Activated CD8-positive, alpha-beta T cell treated with anti-CD3 and anti-CD28 coated beads for 36 hours (primary cell): ENCODE measurements at regions not wholly inside any gene's neighbourhood (a gene's known extent, or its start where the extent isn't known, plus 50 kb on each side); places are given as distances from the start of the nearest gene placed in this dataset.

Source experiments
- ATAC-seq: fragments of 200-7000 bp; cut with Tn5 transposase; one replicate; pipeline ENCODE4 v1.10.0; 2021; ENCODE audit warnings: mild to moderate bottlenecking, moderate library complexity
- CTCF ChIA-PET: fragments of 350-600 bp; sonication (Branson Sonifier 250); formaldehyde crosslinking; loops from one replicate; lab custom pipeline; 2021; ENCODE audit warnings: antibody characterized with exemption; lab: Charles Lee
- POLR2A ChIA-PET: fragments of 350-600 bp; sonication (Branson Sonifier 250); formaldehyde crosslinking; loops from one replicate; lab custom pipeline; 2021; ENCODE audit warnings: antibody characterized with exemption; lab: Charles Lee
- DNase-seq: peaks from one replicate; pipeline ENCODE4 v3.0.0-alpha.2; 2020
- H3K27ac Mint-ChIP-seq: one replicate; pipeline ENCODE4 v1.8.0; 2021; ENCODE audit warnings: mild to moderate bottlenecking, mixed read lengths
- H3K27me3 Mint-ChIP-seq: one replicate; pipeline ENCODE4 v1.8.0; 2021; ENCODE audit warnings: mixed read lengths
- H3K36me3 Mint-ChIP-seq: one replicate; pipeline ENCODE4 v1.8.0; 2021; ENCODE audit warnings: low read depth, mixed read lengths
- H3K4me1 Mint-ChIP-seq: one replicate; pipeline ENCODE4 v1.8.0; 2021; ENCODE audit warnings: low read depth, mixed read lengths
- H3K4me3 Mint-ChIP-seq: one replicate; pipeline ENCODE4 v1.8.0; 2021; ENCODE audit warnings: mild to moderate bottlenecking, moderate library complexity, mixed read lengths
- H3K9me3 Mint-ChIP-seq: one replicate; pipeline ENCODE4 v1.8.0; 2021; ENCODE audit warnings: mixed read lengths
- intact Hi-C: fragments of 100-400 bp; cut with micrococcal nuclease; formaldehyde crosslinking; loops from one replicate; pipeline ENCODE4 v1.10.0; 2022
- TF ChIP-seq, protein P1 (sequence below): fragments of 200-600 bp; IDR thresholded peaks from one replicate; pipeline ENCODE4 v1.8.0; 2022; ENCODE audit warnings: antibody characterized with exemption, mild to moderate bottlenecking

DNA sequence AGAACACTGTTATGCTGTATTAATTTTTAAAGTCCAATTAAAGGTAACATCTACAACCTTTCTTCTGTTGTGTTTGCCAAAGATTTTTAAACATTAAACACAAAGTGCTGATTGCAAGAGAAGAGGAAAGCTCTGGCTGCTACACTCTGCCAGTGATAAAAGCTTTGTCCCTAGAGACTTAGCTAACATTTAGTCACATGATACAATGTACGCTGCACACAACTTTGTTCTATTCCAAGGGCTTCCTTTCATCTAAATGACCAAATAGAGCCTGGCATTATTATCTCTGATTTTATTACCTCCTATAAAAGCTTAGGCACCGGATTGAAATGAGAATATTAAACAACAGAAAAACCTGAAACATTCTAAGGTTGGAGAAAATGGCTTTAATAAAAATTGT lies 388.7 kb upstream of the PMFBP1 start:
- intact Hi-C loops: no loop called here
- Mint-ChIP-seq H3K4me1 (no peaks in the 10 kb centered on the region), H3K27ac (no peak overlapping the region), H3K27me3 (no peaks in the 10 kb centered on the region), H3K9me3 (no peaks in the 10 kb centered on the region), H3K36me3 (no peaks in the 10 kb centered on the region), H3K4me3 (no peak overlapping the region)
- no peak for ATAC-seq
- ChIA-PET CTCF (no interaction called here), POLR2A (no interaction called here)
- DNase-seq: no peak
- TF ChIP-seq, protein P1, sequence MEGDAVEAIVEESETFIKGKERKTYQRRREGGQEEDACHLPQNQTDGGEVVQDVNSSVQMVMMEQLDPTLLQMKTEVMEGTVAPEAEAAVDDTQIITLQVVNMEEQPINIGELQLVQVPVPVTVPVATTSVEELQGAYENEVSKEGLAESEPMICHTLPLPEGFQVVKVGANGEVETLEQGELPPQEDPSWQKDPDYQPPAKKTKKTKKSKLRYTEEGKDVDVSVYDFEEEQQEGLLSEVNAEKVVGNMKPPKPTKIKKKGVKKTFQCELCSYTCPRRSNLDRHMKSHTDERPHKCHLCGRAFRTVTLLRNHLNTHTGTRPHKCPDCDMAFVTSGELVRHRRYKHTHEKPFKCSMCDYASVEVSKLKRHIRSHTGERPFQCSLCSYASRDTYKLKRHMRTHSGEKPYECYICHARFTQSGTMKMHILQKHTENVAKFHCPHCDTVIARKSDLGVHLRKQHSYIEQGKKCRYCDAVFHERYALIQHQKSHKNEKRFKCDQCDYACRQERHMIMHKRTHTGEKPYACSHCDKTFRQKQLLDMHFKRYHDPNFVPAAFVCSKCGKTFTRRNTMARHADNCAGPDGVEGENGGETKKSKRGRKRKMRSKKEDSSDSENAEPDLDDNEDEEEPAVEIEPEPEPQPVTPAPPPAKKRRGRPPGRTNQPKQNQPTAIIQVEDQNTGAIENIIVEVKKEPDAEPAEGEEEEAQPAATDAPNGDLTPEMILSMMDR: no peak

DNA sequence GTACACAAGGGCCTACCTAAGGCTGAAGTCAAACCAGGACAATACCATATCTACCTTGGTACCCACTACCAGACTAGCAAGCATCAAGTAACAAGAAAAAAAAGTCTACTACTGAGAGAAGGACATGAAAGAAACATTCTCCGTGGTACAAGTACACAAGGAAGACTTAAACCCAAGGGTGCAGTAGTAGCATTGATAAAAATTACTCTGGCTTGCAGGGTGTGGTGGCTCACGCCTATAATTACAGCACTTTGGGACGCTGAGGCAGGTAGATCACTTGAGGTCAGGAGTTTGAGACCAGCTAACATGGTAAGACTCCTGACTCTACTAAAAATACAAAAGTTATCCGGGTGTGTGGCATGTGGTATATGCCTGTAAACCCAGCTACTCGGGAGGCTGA lies 386.5 kb upstream of the PMFBP1 start:
- intact Hi-C loops: no loop called here
- H3K9me3 Mint-ChIP-seq: no peaks in the 10 kb centered on the region
- CTCF ChIA-PET: no interaction called here

DNA sequence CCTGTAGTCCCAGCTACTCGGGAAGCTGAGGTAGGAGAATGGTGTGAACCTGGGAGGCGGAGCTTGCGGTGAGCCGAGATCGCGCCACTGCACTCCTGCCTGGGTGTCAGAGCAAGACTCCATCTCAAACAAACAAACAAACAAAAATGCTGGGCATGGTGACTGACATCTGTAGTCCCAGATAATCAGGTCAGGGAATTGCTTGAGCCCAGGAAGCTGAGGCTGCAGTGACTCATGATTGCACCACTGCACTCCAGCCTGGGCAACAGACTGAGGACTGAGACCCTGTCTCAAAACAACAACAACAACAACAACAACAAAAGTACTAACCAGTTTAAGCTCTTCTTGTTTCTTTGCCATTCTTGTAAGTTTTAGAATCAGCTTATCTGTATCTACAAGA lies 383.0 kb upstream of the PMFBP1 start:
- Mint-ChIP-seq H3K9me3 (peaks cover 2% of the 10 kb centered on the region), H3K36me3 (no peaks in the 10 kb centered on the region), H3K4me3 (no peak overlapping the region), H3K27me3 (no peaks in the 10 kb centered on the region), H3K4me1 (no peaks in the 10 kb centered on the region), H3K27ac (no peak overlapping the region)
- intact Hi-C loops: no loop called here
- ChIA-PET CTCF (no interaction called here), POLR2A (no interaction called here)
- DNase-seq: no peak
- TF ChIP-seq, protein P1: no peak
- ATAC-seq: no peak

More for the DNA sequence above, 386.5 kb upstream of the PMFBP1 start:
- POLR2A ChIA-PET: no interaction called here
- H3K27ac Mint-ChIP-seq: no peak overlapping the region
- no peak overlapping the region for H3K4me3 Mint-ChIP-seq
- no peak for DNase-seq
- TF ChIP-seq, protein P1: no peak
- H3K36me3 Mint-ChIP-seq: no peaks in the 10 kb centered on the region
- H3K27me3 Mint-ChIP-seq: no peaks in the 10 kb centered on the region
- H3K4me1 Mint-ChIP-seq: no peaks in the 10 kb centered on the region
- ATAC-seq: no peak

DNA sequence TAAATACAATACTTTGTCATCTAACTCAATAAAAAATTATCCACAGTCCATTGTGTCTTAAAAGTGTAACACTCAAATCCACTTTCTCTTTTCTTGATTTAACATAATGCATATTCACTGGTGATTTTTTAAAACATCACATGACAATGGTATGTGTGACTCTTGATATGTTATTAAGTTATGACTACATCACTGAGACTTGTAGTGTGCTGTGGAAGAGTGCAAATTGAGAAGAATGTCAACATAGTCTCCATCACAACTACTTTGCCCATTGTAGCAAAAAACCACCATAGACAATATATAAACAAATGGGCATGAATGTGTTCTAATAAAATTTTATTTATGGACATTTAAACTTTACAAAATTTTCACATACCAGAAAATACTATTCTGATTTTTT lies 380.7 kb upstream of the PMFBP1 start:
- no peaks in the 10 kb centered on the region for H3K27me3 Mint-ChIP-seq
- POLR2A ChIA-PET: no interaction called here
- no peak overlapping the region for H3K4me3 Mint-ChIP-seq
- TF ChIP-seq, protein P1: no peak
- no peaks in the 10 kb centered on the region for H3K4me1 Mint-ChIP-seq
- DNase-seq (no peak), ATAC-seq (no peak)
- intact Hi-C loops: no loop called here
- H3K36me3 Mint-ChIP-seq: peaks cover 6% of the 10 kb centered on the region
- no peak overlapping the region for H3K27ac Mint-ChIP-seq
- CTCF ChIA-PET: no interaction called here
- H3K9me3 Mint-ChIP-seq: peaks cover 5% of the 10 kb centered on the region

DNA sequence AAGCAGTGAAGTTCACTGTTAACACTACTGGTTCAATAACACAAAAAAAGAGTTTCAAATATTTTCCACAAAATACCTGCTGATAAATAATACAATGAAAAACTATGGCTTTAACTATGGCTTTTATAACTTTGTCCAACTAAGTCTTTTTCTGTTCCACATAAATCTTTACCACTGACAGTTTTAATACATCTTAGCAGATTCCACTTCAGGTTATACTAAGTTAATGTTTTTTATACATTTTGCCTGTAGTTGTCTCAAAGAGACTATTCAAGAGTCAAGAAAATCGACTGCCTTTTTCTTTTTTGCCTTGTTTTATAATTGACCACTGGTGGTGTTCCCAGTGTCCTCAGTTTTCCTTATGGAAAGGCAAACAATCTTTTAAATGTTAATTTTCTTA lies 379.7 kb upstream of the PMFBP1 start:
- TF ChIP-seq, protein P1: no peak
- intact Hi-C loops: no loop called here
- ChIA-PET CTCF (no interaction called here), POLR2A (no interaction called here)
- no peaks in the 10 kb centered on the region for H3K27me3 Mint-ChIP-seq
- no peak overlapping the region for H3K27ac Mint-ChIP-seq
- peaks cover 6% of the 10 kb centered on the region for H3K36me3 Mint-ChIP-seq
- no peaks in the 10 kb centered on the region for H3K4me1 Mint-ChIP-seq
- ATAC-seq (no peak), DNase-seq (no peak)
- no peak overlapping the region for H3K4me3 Mint-ChIP-seq
- peaks cover 5% of the 10 kb centered on the region for H3K9me3 Mint-ChIP-seq
